RWPE1 (cell line): ENCODE measurements at regions not wholly inside any gene's neighbourhood (a gene's known extent, or its start where the extent isn't known, plus 50 kb on each side); places are given as distances from the start of the nearest gene placed in this dataset.
"Not testable (repeated sequence)": the region's sequence is repeated elsewhere in the genome, so short reads cannot be mapped to it uniquely, and the experiment has no call there.

Source experiments
- CTCF ChIA-PET: fragments of 350-600 bp; sonication (Branson Sonifier 250); formaldehyde crosslinking; extraction: SDS; loops from one replicate; lab custom pipeline; 2021; lab: Yijun Ruan, JAX
- POLR2A ChIA-PET: fragments of 400-600 bp; formaldehyde crosslinking; extraction: SDS; loops from one replicate; lab custom pipeline; 2020; ENCODE audit warnings: antibody characterized with exemption; ENCODE audit not compliant: low non-redundant PET; lab: Yijun Ruan, JAX
- DNase-seq: peaks from one replicate; pipeline ENCODE4 v3.0.0; 2012; ENCODE audit warnings: low spot score
- H3K27ac ChIP-seq: fragments of 450-650 bp; 2 replicates; pipeline ENCODE4 v1.5.1; 2017
- TF ChIP-seq, protein P1 (sequence below): fragments of 450-650 bp; conservative IDR thresholded peaks from 2 replicates; pipeline ENCODE4 v1.5.1; 2017; ENCODE audit warnings: low read depth, mild to moderate bottlenecking

DNA sequence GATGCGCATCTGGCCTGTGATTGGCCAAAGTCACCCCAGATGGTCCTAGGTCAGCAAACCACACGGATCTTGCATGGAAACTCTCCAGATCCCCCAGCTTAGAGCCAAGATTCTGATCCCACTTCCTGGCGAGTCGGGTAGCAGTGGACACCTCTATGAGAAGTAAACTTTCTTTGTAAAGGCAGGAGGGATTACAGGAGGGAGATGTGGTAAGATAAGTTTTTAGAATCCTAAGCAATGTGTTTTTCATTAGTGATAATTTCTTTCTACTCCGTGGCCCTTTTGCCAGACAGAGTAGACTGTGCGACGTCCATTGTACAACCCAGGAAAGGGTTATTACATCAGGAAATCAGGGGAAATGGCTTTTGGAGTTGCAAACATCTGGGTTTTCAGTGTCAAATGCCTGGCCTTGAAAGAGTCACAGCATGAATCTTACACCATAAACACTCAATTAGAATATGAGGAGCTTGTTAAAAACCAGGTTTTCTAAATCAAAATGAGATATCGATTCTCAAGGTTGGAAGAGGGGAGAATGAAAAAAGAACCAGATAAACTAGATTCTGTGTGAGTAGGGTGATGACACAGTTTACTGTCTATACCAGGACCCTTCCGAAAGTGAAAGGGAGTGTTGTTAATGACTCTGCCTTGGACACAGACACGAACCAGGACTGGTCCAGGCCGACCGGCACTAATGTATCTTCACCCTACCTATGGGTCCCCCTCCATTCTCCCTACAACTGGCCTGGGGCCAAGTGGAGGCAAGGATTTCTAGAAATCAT is 61.9 kb upstream of the WAC start:
- POLR2A ChIA-PET, result no interaction called here
- TF ChIP-seq, protein P1, sequence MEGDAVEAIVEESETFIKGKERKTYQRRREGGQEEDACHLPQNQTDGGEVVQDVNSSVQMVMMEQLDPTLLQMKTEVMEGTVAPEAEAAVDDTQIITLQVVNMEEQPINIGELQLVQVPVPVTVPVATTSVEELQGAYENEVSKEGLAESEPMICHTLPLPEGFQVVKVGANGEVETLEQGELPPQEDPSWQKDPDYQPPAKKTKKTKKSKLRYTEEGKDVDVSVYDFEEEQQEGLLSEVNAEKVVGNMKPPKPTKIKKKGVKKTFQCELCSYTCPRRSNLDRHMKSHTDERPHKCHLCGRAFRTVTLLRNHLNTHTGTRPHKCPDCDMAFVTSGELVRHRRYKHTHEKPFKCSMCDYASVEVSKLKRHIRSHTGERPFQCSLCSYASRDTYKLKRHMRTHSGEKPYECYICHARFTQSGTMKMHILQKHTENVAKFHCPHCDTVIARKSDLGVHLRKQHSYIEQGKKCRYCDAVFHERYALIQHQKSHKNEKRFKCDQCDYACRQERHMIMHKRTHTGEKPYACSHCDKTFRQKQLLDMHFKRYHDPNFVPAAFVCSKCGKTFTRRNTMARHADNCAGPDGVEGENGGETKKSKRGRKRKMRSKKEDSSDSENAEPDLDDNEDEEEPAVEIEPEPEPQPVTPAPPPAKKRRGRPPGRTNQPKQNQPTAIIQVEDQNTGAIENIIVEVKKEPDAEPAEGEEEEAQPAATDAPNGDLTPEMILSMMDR, result no peak
- DNase-seq, result no peak
- CTCF ChIA-PET, result interaction anchor here (0.6 kb wide), 1 partner anchor 1940 kb away, joined by 3 read pairs; no protein-coding TSS in a partner anchor
- no peak overlapping the region for H3K27ac ChIP-seq

DNA sequence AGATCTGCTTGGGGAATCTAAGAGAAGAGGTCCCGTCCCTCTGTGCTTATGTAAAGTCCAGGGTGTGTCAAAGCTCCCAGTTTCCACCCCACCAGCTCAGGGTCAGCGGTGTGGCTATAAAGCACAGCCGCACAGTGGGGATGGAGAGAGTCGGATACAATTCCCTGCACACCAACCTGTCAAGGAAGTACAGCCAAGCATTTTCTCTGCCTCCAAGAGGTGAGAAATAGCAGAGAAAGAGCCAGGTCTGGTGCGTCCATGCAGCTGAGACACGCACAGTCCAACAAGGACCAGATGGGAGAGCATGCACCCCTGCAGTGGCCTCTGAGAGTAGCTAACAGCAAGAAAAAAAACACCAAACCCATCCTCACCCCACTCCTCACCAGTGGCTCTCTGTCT is 61.3 kb upstream of the WAC start:
- ChIA-PET CTCF (no interaction called here), POLR2A (no interaction called here)
- TF ChIP-seq, protein P1, result no peak
- no peak overlapping the region for H3K27ac ChIP-seq
- DNase-seq, result no peak

DNA sequence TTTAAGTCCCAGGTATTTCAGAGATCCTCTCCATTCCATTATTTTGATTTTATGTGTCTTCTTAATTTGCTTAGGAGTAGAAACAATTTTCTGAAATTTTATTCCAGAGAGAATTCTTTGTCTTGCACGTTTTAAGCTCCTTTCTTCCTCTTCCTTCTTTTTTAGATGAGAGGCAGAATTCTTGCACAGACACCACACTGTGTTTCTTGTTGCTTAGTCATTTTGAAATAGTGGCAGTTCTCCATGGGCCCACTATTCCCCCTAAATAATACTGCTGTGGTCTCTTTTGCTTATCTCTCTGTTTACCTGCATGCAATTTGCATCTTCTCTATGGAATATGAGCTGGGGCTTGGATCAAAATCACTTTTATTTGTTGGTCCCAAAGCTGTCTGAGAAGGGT is 54.3 kb upstream of the WAC start:
- CTCF ChIA-PET, result interaction anchor here (0.6 to 0.9 kb wide), 2 partner anchors 85 to 633 kb away, joined by 3 read pairs; no protein-coding TSS in a partner anchor

DNA sequence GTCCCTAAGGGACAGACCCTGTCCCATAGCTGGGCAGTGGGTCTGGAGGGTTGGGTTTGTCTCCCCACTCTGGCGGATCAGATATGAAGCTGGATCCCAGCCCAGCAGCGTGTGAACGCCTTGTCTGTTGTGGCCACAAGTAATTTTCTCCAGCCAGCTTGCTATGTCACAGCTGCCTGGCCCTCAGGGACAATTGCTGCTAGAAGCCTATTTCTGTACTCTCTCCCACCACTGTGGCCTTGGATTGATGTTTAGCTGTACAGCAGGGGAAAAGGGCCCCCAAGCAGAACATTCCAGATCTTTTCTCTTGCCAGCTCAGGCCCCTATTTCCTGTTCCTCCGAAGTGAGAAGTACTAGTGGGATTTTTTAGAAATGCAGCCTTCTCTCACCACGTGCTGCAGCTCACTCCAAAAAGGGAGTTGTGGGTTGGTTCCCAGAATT is 53.5 kb upstream of the WAC start:
- DNase-seq, result no peak
- no peak overlapping the region for H3K27ac ChIP-seq
- TF ChIP-seq, protein P1, result no peak
- ChIA-PET POLR2A (no interaction called here), CTCF (interaction anchor here (0.6 to 0.9 kb wide), 2 partner anchors 170 to 632 kb away, joined by 3 read pairs; no protein-coding TSS in a partner anchor)

More for the DNA sequence above, 54.3 kb upstream of the WAC start:
- no peak overlapping the region for H3K27ac ChIP-seq
- TF ChIP-seq, protein P1, result no peak
- no peak for DNase-seq
- POLR2A ChIA-PET, result no interaction called here

DNA sequence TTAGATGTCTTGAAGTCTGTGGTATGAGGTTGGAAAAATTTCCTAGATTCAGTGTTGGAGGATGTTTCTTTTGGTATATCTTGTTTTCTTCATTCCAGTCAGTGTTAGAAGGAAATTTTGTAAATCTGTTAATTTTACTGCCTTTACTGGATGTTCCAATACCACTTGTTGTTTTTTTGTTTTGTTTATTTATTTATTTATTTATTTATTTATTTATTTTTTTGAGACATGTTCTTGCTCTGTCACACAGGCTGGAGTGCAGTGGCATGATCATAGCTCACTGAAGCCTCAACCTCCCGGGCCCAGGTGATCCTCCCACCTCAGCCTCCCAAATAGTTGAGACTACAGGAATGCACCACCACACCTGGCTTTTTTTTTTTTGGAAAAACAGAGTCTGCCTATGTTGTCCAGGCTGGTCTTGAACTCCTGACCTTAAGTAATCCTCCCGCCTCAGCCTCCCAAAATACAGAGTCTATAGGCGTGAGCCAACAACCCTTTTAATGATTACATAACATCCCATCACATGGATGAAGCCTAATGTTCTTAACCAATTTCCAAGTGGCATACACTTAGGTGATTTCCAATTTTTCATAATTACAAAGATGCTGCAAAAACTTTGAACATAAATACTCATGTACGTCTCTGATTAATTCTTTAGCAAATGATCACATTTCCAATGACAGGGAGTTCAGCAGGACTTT is 52.8 kb upstream of the WAC start:
- POLR2A ChIA-PET, result no interaction called here

DNA sequence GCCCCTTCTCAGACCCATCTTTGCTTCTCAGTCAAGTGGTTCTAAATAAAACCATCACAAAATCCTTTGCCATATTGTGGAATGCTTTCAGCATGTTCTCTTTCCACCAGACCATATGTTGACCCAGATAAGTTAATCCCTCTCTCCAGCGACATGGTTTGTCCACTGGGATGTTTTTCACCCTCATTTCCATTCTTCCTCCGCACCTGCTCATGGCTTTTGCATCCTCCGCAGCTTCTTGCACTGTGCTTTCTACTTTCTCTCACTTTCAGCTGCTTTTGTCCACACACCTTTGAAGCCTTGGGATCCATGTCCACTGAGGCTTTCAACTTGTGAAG is 52.3 kb upstream of the WAC start:
- H3K27ac ChIP-seq, result no peak overlapping the region
- POLR2A ChIA-PET, result no interaction called here
- CTCF ChIA-PET, result no interaction called here
- no peak for DNase-seq
- TF ChIP-seq, protein P1, result no peak

More for the DNA sequence above, 52.8 kb upstream of the WAC start:
- no peak overlapping the region for H3K27ac ChIP-seq
- TF ChIP-seq, protein P1, result no peak
- CTCF ChIA-PET, result no interaction called here
- no peak for DNase-seq

DNA sequence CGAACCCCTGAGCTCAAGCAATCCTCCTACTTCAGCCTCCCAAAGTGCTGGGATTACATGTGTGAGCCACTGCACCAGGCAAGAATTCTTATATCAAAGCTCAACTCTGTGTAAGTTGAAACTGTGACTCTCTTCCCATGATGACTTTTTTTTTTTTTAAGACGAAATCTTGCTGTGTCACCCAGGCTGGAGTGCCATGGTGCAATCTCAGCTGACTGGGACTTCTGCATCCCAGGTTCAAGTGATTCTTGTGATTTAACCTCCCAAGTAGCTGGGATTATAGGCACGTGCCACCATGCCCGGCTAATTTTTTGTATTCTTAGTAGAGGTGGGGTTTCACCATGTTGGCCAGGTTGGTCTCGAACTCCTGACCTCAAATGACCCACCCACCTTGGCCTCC is 51.6 kb upstream of the WAC start:
- POLR2A ChIA-PET, DNase-seq, CTCF ChIA-PET, H3K27ac ChIP-seq: not testable (repeated sequence)
